Inflammatory macrophage (primary cell): ENCODE measurements at regions not wholly inside any gene's neighbourhood (a gene's known extent, or its start where the extent isn't known, plus 50 kb on each side); places are given as distances from the start of the nearest gene placed in this dataset.

Source experiments
- DNase-seq, 2 donors: peaks; one replicate each; pipeline ENCODE4 v3.0.0-alpha.2; 2020 to 2022

DNA sequence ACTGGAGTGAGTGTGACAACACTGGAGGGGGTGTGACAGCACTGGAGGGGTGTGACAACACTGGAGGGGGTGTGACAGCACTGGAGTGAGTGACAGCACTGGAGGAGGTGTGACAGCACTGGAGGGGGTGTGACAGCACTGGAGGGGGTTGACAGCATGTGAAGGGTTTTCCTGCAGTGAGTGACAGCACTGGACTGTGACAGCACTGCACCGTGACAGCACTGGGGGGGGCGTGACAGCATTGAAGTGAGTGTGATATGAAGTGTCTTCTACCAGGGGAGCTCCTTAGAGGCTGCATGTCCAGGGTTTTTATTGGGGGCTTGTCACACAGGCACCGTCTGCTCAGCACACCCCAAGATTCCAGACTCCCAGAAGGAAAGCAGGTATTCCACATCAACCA, 274.8 kb downstream of the TEX29 start:
- DNase-seq = no peak

DNA sequence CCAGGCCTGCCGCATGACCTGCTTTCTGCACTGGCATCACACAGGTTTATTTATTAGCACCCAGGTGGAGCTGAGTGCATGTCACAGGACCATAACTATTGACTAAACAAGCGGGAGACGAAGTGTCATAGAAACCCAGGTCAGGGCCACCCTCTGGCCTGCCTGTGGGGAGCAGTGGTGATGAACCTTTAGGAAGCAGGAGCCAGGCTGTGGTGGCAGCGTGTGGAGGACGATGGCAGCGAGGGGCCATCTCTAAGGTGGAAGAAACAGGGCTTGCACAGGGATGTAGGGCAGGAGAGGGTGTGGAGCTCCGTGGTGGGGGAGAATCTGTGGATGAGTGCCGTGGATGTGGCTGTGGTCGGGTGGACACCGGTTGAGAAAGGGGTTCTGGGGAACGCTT, 275.3 kb downstream of the TEX29 start:
- no peak for DNase-seq

GRCh38 chr13:111597191-111597611, 276.8 kb downstream of the TEX29 start:
- DNase-seq = no peak

- no peak for DNase-seq
These were observed 277.2 kb downstream of the TEX29 start for GRCh38 chr13:111597618-111598017.

- DNase-seq = no peak
These were observed 278.3 kb downstream of the TEX29 start for GRCh38 chr13:111598747-111599146.

- no peak for DNase-seq
These were observed 279.3 kb downstream of the TEX29 start for GRCh38 chr13:111599791-111600190.

DNA sequence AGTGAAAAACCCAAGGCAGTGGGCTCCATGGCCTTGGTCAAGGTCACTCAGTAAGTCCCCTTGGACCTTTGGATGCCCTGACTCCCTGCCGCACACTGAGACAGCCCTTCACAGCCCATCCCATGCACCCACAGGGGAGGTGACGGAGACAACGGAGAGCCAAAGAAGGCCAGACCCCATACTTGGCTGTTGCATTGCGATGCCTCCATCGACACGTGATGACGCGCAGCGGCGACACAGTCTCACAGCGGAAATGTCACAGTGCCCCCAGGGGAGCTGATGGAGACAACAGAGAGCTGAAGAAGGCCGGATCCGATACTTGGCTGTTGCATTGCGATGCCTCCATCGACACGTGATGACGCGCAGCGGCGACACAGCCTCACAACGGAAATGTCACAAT, 282.4 kb downstream of the TEX29 start:
- DNase-seq = no peak

DNA sequence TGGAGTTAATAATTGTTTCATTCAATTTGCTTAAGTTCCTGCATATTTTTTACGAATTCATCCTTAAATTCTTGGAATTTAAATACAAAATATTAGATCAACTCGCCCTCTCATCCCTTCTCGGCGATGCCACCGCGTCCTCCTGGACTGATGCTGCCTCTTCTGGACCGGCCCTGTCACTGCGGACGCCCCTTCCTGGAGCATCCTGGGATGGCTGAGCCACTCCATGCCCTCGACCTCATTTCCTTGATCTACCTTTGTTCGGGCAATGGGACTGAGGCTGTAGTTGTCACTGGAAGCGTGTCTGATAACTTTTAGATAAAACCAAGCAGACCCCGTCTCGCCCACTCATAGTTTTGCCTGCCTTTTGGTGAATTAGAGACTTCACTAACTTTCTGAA, 283.7 kb downstream of the TEX29 start:
- DNase-seq = no peak

DNA sequence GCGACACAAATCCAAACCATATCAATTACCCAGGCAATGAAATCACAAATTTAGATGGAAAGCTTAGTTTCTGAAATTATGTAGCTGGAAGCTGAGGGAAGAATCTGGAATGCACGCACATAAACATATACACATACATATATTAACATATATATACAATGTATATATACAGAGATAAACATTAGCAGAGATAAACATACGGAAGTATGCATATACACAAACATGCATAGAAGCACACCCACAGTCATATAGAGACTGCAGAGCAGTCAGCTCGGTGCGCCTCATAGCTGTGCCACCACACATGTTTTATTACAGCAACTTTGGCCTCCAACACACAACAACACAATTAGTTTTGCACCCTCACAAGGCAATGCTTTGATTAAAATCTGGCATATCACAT, 288.1 kb downstream of the TEX29 start:
- no peak for DNase-seq

DNA sequence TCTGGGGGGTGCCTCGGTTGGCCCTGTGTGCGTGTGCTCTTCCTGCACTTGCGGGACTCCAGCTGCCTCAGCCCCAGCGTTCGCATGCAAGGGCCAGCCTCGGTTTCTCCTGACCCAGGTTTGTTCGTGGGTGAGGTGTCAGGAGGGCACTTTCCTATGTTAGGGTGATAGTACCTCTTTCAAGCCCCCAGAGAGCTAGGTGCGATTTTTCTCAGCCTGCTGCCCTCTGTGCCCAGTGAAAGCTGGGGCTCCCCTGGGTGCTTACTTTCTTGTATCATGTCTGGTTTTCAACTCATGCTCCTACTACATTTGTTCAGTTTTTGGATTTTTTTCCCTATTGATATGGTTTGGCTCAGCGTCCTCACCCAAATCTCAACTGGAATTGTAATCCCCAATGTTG, 289.2 kb downstream of the TEX29 start:
- DNase-seq = no peak

- no peak for DNase-seq
These were observed 289.6 kb downstream of the TEX29 start for GRCh38 chr13:111610081-111610480.

- DNase-seq = no peak
These were observed 290.4 kb downstream of the TEX29 start for GRCh38 chr13:111610879-111611278.

- DNase-seq = no peak
These were observed 291.2 kb downstream of the TEX29 start for GRCh38 chr13:111611651-111612050.

DNA sequence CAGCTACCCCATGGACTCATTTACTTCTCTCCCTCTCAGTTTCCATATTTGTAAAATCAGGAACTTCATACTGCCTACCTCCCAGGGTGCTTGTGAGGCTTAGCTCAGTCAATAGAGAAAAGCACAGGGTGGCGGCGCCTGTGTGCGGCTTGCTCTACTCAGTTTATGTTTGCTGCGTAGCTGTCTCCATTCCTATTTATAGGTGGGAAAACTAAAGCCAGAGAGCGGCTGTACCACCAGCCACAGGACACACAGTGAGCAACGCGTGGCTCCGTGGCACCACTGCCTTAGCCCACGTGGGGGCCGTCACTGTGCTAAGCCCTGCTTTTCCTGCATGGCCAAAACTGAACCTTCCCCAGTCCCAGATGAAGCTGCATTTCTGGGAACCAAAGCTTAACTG, 292.4 kb downstream of the TEX29 start:
- DNase-seq = no peak

DNA sequence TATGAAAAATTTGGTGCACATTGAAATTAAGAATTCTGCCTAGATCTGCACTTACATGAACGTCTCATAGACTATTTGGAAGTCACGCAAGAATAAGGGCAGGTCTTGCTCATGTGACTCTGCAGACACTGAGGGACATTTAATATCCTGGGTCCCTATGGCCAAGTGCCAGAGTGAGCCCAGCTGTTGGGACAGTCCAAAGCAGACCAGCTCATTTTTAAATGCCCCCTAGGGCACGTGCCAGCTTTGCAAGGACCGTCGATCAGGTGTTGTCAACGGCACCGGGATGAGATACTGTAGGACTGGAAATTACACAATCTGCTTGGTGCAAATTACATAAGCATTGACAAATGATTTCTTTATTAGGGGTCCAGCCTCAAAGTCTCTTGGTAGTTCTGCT, 293.6 kb downstream of the TEX29 start:
- DNase-seq = no peak

- no peak for DNase-seq
These were observed 294.2 kb downstream of the TEX29 start for GRCh38 chr13:111614613-111615012.

DNA sequence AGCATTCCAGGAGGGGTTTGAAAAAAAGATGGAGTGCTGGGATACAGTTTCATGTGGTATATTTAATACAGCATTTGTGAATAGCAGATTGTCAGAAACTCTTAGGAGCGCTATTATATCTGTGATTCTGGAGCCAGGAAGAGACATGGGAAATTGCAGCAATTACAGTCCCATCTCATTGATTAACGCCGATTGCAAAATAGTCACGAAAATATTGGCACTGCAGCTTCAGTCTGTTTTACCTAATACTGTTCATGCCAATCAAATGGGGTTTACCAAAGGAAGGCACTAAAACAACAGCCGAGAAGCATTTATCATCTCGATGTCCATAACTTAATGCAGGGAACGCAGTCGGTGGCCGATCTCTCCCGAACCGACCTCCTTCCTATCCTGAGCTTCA, 295.8 kb downstream of the TEX29 start:
- DNase-seq = no peak

DNA sequence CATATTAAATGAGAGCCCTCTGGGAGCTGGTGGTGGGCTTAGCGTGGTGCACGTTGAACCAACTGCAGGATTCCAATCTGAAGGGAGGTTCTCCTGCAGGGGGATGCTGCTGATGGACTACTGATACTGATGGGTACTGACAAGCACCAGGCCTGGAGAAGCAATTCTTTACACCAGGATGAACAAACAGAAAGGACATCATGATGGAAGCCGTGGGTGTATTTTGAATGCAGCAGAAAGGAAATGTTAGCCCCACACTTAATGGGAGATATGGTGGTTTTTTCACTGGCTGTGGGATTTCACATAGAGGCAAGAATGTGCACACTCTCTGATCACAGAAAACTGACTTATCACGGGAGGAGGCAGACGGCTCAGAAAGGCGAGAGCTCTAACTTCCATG, 299.7 kb downstream of the TEX29 start:
- DNase-seq = no peak

- DNase-seq = no peak
These were observed 300.1 kb downstream of the TEX29 start for GRCh38 chr13:111620586-111620985.

- no peak for DNase-seq
These were observed 300.7 kb downstream of the TEX29 start for GRCh38 chr13:111621164-111621563.

DNA sequence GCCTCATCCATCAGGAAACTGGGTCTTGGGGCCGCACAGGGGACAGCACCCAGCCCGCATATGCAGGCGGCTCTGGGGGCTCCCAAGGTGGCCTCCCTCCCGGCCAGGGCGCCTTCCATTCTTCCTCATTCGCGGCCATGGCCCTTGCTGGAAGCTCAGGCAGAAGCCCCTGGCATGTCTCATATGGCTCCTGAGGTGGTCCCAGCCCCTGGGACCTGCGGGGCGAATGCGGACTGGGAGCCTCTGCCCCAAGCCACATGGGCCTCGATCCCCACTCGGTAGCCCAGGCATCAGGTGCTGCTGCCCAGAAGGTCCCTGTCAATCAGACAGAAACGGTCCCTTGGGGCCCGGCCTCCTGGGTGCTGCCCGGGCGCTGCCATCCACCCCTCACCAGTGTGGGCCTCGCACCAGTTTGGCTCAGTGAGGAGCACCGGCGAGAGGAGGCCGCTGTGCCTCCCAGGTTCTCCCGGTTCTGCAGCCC, 301.6 kb downstream of the TEX29 start:
- DNase-seq = no peak

DNA sequence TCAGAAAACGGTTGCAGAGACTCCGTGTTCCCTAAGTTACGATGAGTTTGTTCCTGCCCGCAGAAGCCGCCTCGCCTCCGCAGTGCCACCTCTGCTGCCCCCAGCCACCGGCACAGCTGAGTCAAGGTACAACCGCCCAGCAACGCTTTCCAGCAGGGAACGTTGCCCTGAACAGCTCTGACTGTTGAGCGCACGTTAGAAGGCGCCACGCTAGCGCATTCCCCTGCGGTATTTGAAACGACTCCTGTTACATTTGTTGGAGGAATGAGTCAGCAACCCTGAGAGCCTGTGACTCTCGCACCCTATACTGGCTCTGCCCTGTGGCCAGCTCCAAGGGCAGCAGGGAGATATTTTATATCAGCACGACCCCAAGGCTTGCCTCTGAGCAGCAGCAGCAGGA, 302.8 kb downstream of the TEX29 start:
- DNase-seq = no peak

- no peak for DNase-seq
These were observed 303.5 kb downstream of the TEX29 start for GRCh38 chr13:111623743-111624505.

DNA sequence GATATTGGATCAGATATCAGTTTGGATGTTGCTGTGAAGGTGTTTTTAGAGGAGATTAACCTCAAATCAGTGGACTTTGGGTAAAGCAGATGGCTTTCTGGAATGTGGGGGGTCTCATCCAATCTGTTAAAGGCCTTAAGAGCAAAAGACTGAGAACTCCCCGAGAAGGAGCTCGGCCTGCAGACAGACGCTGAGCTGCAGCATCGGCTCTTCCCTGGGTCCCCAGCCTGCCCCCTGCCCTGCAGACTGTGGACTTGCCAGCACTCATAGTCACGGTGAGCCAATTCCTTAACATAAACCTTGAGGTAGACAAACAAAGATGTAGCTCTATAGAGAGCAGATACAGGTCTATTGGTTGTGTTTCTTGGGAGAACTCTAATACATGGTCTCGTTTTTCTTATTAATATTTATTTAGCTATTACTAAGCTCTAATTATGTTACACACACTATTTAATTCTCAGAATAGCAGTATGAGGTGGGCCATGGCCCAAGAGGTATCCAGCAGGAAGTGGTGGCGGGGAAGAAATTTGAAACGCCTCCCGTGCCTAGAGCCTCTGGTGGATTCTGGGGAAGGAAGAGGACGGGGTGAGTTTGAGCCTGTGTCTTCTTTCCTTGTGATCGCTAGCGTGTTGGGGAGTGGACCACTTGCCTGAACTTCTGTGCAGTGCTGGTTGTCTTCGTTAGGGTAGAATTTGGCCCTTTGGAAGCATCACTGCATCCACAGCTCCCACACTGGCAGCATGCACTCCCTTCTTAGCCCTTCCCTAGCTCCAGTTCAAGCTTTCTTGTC, 305.3 kb downstream of the TEX29 start:
- no peak for DNase-seq
